Gastrocnemius medialis (tissue), 4 donors: ENCODE measurements at regions not wholly inside any gene's neighbourhood (a gene's known extent, or its start where the extent isn't known, plus 50 kb on each side); places are given as distances from the start of the nearest gene placed in this dataset.
"Not testable (repeated sequence)": the region's sequence is repeated elsewhere in the genome, so short reads cannot be mapped to it uniquely, and the experiment has no call there.

Source experiments
- ATAC-seq, 2 donors: fragments of 150-250 bp; one replicate each; pipeline ENCODE4 v1.9.1; 2016
- DNase-seq, 2 donors: peaks; one replicate each; pipeline ENCODE4 v3.0.0-alpha.2; 2019
- H3K27ac ChIP-seq, 4 donors: fragments of 200-600 bp; sonication (generic); 1 replicate in 1 of 4; 2 replicates in 3 of 4; pipeline ENCODE4 v1.5.1; 2016 to 2018; ENCODE audit warnings: mild to moderate bottlenecking in 2 of 4, moderate library complexity in 1 of 4
- H3K27me3 ChIP-seq, 3 donors: fragments of 200-600 bp; sonication (generic) in 2 of 3; 1 replicate in 1 of 3; 2 replicates in 2 of 3; pipeline versions ENCODE4 v1.5.1 to v1.6.0; 2016 to 2019; ENCODE audit warnings: mild to moderate bottlenecking in 1 of 3, moderate library complexity in 1 of 3
- H3K36me3 ChIP-seq, 2 donors: fragments of 200-600 bp; sonication (generic) in 1 of 2; one replicate each; pipeline ENCODE4 v1.5.1; 2017 to 2018
- H3K4me1 ChIP-seq, 2 donors: fragments of 200-600 bp; sonication (generic) in 1 of 2; one replicate each; pipeline ENCODE4 v1.5.1; 2016 to 2017; ENCODE audit warnings: mild to moderate bottlenecking in 2 of 2
- H3K4me3 ChIP-seq, 4 donors: fragments of 200-600 bp; sonication (generic) in 3 of 4; 1 replicate in 1 of 4; 2 replicates in 3 of 4; pipeline ENCODE4 v1.5.1; 2016 to 2019; ENCODE audit warnings: mild to moderate bottlenecking in 2 of 4
- H3K9me3 ChIP-seq, 3 donors: fragments of 200-600 bp; sonication (generic) in 2 of 3; 1 replicate in 1 of 3; 2 replicates in 2 of 3; pipeline ENCODE4 v1.5.1; 2016 to 2019
- POLR2A ChIP-seq, 2 donors: fragments of 450-650 bp; IDR thresholded peaks; one replicate each; pipeline ENCODE4 v1.6.1; 2017; ENCODE audit warnings: antibody characterized with exemption in 2 of 2, mild to moderate bottlenecking in 2 of 2, moderate library complexity in 2 of 2
- in situ Hi-C, 4 donors: fragments of 200-750 bp; cut with MboI; loops; one replicate each; pipeline versions ENCODE4 v1.15.0 to v1.8.0; 2017; ENCODE audit warnings: low sequenced_read_pairs in 4 of 4
- intact Hi-C: fragments of 100-400 bp; cut with DNase I; formaldehyde crosslinking; loops from one replicate; pipeline ENCODE4 v1.15.1; 2023; ENCODE audit warnings: low total_unique reads
- TF ChIP-seq, protein P1 (sequence below), 5 experiments: fragments of 450-650 bp in 3 of 5; fragments of 200-600 bp in 2 of 5; sonication (generic) in 2 of 5; IDR thresholded peaks in 4 of 5; conservative IDR thresholded peaks in 1 of 5; 1 replicate in 4 of 5; 2 replicates in 1 of 5; pipeline ENCODE4 v1.5.1; 2016 to 2019; ENCODE audit warnings: antibody characterized with exemption in 5 of 5, mild to moderate bottlenecking in 3 of 5, moderate library complexity in 3 of 5

DNA sequence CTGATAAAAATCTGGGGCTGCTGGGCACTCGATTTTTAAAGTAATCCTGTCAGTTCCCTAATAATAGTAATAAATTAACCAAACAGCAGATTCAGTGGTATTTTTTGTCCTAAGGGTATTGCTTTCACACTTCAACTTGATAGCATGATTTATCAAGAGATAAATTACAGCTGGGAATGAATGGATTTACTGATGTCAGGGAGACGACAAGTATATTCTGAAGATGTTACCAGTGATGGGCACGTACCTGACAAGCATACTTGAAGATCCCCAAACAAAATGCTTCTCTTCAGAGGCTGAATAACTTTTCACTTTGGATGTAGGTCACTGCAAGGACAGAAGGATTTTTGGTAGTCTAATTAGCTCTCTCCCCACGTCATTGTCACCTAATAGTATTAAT is 82.0 kb downstream of the OLFM4 start:
- H3K36me3 ChIP-seq = no peaks in the 10 kb centered on the region
- no peak for DNase-seq
- in situ Hi-C loops = no loop called here
- ATAC-seq = no peak
- no peaks in the 10 kb centered on the region for H3K27me3 ChIP-seq
- no peak for TF ChIP-seq POLR2A (IDR thresholded peaks at IDR 0.05)
- TF ChIP-seq, protein P1, sequence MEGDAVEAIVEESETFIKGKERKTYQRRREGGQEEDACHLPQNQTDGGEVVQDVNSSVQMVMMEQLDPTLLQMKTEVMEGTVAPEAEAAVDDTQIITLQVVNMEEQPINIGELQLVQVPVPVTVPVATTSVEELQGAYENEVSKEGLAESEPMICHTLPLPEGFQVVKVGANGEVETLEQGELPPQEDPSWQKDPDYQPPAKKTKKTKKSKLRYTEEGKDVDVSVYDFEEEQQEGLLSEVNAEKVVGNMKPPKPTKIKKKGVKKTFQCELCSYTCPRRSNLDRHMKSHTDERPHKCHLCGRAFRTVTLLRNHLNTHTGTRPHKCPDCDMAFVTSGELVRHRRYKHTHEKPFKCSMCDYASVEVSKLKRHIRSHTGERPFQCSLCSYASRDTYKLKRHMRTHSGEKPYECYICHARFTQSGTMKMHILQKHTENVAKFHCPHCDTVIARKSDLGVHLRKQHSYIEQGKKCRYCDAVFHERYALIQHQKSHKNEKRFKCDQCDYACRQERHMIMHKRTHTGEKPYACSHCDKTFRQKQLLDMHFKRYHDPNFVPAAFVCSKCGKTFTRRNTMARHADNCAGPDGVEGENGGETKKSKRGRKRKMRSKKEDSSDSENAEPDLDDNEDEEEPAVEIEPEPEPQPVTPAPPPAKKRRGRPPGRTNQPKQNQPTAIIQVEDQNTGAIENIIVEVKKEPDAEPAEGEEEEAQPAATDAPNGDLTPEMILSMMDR (IDR thresholded peaks at IDR 0.05 in 4 of 5, conservative IDR thresholded peaks at IDR 0.05 in 1 of 5) = no peak
- no peak overlapping the region for H3K27ac ChIP-seq
- no peak overlapping the region for H3K4me3 ChIP-seq
- H3K9me3 ChIP-seq = no peaks in the 10 kb centered on the region
- no peaks in the 10 kb centered on the region for H3K4me1 ChIP-seq
- intact Hi-C loops = no loop called here

DNA sequence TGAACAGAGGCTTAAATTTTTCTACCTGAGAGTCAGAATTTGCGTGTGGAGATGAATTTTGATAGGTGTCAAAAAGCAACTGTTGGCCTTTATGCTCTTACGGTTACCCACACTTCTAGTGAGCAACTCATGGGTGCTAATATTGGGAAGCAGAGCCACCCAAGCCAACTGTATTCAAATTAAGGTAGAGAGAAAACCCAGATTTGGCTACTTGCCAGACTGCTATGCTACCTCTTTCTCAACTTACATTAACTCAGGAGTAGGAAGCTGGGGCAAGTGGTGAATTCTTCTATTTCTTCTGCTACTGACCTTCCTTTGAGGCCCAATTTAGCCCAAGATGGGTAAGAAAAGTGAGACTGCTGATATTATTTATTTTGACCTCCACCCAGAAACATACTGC is 83.9 kb downstream of the OLFM4 start:
- no peaks in the 10 kb centered on the region for H3K9me3 ChIP-seq
- H3K36me3 ChIP-seq = no peaks in the 10 kb centered on the region
- H3K27me3 ChIP-seq = no peaks in the 10 kb centered on the region
- no peaks in the 10 kb centered on the region for H3K4me1 ChIP-seq
- in situ Hi-C loops = no loop called here
- TF ChIP-seq, protein P1 (IDR thresholded peaks at IDR 0.05 in 4 of 5, conservative IDR thresholded peaks at IDR 0.05 in 1 of 5) = no peak
- ATAC-seq (no peak), DNase-seq (no peak)
- intact Hi-C loops = no loop called here
- no peak overlapping the region for H3K27ac ChIP-seq
- no peak overlapping the region for H3K4me3 ChIP-seq

DNA sequence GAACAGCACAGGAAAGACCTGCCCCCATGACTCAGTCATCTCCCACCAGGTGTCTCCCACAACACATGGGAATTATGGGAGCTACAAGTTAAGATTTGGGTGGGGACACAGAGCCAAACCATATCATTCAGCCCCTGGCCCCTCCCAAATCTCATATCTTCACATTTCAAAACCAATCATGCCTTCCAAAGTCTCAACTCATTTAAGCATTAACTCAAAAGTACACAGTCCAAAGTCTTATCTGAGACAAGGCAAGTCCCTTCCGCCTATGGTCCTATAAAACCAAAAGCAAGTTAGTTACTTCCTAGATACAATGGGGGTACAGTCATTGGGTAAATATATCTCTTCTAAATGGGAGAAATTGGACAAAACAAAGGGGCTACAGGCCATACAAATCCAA is 88.4 kb downstream of the OLFM4 start:
- H3K36me3 ChIP-seq, H3K4me1 ChIP-seq, H3K27ac ChIP-seq, H3K4me3 ChIP-seq, H3K27me3 ChIP-seq, in situ Hi-C loops, DNase-seq, H3K9me3 ChIP-seq, intact Hi-C loops, ATAC-seq: not testable (repeated sequence)

DNA sequence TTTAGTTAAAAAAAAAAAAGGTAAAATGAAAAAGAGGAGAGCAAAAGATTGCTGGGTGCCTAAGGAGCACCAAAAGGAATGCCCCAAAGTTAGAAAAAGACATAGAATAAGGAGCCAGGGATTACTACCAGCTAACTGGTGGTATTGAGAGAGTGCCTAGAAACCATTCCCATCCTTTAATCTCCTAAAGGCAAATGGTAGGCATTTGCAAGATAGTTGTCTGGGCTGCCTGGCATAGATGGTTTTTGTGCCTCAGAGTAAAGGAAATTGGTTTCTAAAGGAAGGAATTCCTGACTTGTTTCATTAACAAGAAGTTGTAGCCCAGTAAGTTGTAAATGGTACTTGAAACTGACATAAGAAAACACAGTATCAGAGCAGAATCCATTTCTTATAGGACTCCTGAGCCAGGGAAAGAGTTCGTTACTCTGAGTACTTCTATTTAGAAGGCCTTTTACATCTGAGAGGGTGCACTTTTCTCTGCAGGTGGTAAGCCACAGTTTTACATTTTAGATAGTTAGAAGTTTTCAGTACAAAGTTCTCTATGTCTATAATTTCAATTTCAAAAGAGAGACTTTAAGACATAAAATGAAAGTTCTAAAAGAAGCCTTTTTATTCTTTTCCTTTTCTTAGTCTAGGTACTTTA is 92.6 kb downstream of the OLFM4 start:
- intact Hi-C loops (no loop called here), in situ Hi-C loops (no loop called here)
- no peaks in the 10 kb centered on the region for H3K27me3 ChIP-seq
- DNase-seq = no peak
- H3K4me1 ChIP-seq = no peaks in the 10 kb centered on the region
- H3K9me3 ChIP-seq = no peaks in the 10 kb centered on the region
- no peak for ATAC-seq
- TF ChIP-seq, protein P1 (IDR thresholded peaks at IDR 0.05 in 4 of 5, conservative IDR thresholded peaks at IDR 0.05 in 1 of 5) = no peak
- TF ChIP-seq POLR2A (IDR thresholded peaks at IDR 0.05) = no peak
- H3K36me3 ChIP-seq = no peaks in the 10 kb centered on the region
- H3K27ac ChIP-seq = no peak overlapping the region
- no peak overlapping the region for H3K4me3 ChIP-seq

DNA sequence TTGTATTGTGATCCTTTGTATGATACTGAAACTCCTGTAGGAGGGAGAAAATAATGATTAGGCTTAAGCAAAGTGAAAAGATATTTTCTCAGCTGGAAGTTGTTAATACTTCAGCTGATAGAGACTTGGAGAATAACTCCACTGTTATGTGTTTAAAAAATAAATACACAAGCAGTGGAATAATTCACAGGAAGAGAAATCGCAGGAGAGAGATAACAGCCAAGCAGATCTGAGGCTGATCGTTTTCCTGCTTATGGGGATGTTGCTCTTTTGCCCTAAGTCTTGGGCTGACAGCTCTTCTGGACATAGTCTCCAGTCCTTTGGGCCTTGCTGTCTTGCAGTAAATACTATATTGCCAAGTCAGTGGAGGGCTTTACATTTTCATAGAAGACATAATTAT is 93.3 kb downstream of the OLFM4 start:
- intact Hi-C loops = no loop called here
- no peaks in the 10 kb centered on the region for H3K27me3 ChIP-seq
- in situ Hi-C loops = no loop called here

More for the DNA sequence above, 93.3 kb downstream of the OLFM4 start:
- TF ChIP-seq, protein P1 (IDR thresholded peaks at IDR 0.05 in 4 of 5, conservative IDR thresholded peaks at IDR 0.05 in 1 of 5) = no peak
- no peak for TF ChIP-seq POLR2A (IDR thresholded peaks at IDR 0.05)
- Histone ChIP-seq H3K36me3 (no peaks in the 10 kb centered on the region), H3K4me1 (no peaks in the 10 kb centered on the region), H3K4me3 (no peak overlapping the region), H3K27ac (no peak overlapping the region), H3K9me3 (no peaks in the 10 kb centered on the region)
- no peak for DNase-seq
- no peak for ATAC-seq
